HepG2 (cell line): ENCODE measurements at regions not wholly inside any gene's neighbourhood (a gene's known extent, or its start where the extent isn't known, plus 50 kb on each side); places are given as distances from the start of the nearest gene placed in this dataset.

Experiments used
- ATAC-seq: fragments of 200-7000 bp; cut with Tn5 transposase; 3 replicates; pipeline ENCODE4 v1.9.1; 2020; ENCODE audit warnings: mild to moderate bottlenecking, moderate library complexity
- BruUV-seq: library from RNA; stranded (reverse); fragments of 400-500 nt; replicated peaks from 2 replicates; lab custom pipeline; 2021; lab: Mats Ljungman, UMichigan
- CTCF ChIA-PET: fragments of 300-600 bp; formaldehyde crosslinking; extraction: SDS; loops from one replicate; lab custom pipeline; 2021; ENCODE audit warnings: low total read pairs, inconsistent platforms, low intra/inter-chr PET ratio; lab: Yijun Ruan, JAX
- POLR2A ChIA-PET: fragments of 350-600 bp; sonication (Branson Sonifier 250); formaldehyde crosslinking; loops from one replicate; lab custom pipeline; 2020; ENCODE audit warnings: antibody characterized with exemption, inconsistent platforms; lab: Yijun Ruan, JAX
- DNase-seq: peaks from one replicate; pipeline ENCODE4 v3.0.0-alpha.2; 2015; ENCODE audit warnings: low spot score
- FAIRE-seq: peaks from 3 replicates; lab custom pipeline; 2011; peaks lifted over from hg19 to GRCh38; lab: Jason Lieb, UNC
- H2AFZ ChIP-seq: one replicate; pipeline ENCODE4 v1.6.1; 2011; ENCODE audit warnings: low read length, inconsistent platforms
- H3K27ac ChIP-seq: fragments of 300-600 bp; 3 replicates; pipeline ENCODE4 v1.8.0; 2011; ENCODE audit warnings: mixed run types, mild to moderate bottlenecking, mixed read lengths, low read length, inconsistent platforms; ENCODE audit not compliant: insufficient read depth; ENCODE audit errors: extremely low read length
- H3K27me3 ChIP-seq, 2 experiments: fragments of 200-600 bp in 1 of 2; 2 replicates in 1 of 2; 3 replicates in 1 of 2; pipeline versions ENCODE4 v1.6.0 to v1.8.0; 2011; ENCODE audit warnings: low read length in 2 of 2, mild to moderate bottlenecking in 2 of 2, moderate library complexity in 2 of 2, inconsistent platforms in 1 of 2; ENCODE audit not compliant: insufficient read depth in 2 of 2, control insufficient read depth in 1 of 2
- H3K36me3 ChIP-seq, 2 experiments: fragments of 200-600 bp in 1 of 2; replicated peaks in 1 of 2; 2 replicates in 1 of 2; 3 replicates in 1 of 2; pipeline versions ENCODE4 v1.5.1 to v1.8.0; 2011; ENCODE audit warnings: low read length in 2 of 2, inconsistent platforms in 1 of 2; ENCODE audit not compliant: insufficient read depth in 2 of 2, control insufficient read depth in 1 of 2
- H3K4me1 ChIP-seq: 2 replicates; pipeline ENCODE4 v1.5.1; 2012; ENCODE audit warnings: low read length, inconsistent platforms; ENCODE audit not compliant: insufficient read depth
- H3K4me2 ChIP-seq: 2 replicates; pipeline ENCODE4 v1.6.0; 2011; ENCODE audit warnings: low read depth, low read length, inconsistent platforms
- H3K4me3 ChIP-seq, 3 experiments: fragments of 200-600 bp in 1 of 3; sonication (generic), shearing (Covaris generic) in 1 of 3; replicated peaks in 1 of 3; 2 replicates each; pipeline ENCODE4 v1.5.1; 2011 to 2016; ENCODE audit warnings: low read length in 3 of 3, inconsistent platforms in 2 of 3, low read depth in 2 of 3, mild to moderate bottlenecking in 2 of 3, control low read depth in 1 of 3, mixed read lengths in 1 of 3; ENCODE audit not compliant: insufficient read depth in 1 of 3
- H3K79me2 ChIP-seq: one replicate; pipeline ENCODE4 v1.6.1; 2011; ENCODE audit warnings: low read length, inconsistent platforms; ENCODE audit not compliant: insufficient read depth
- H3K9ac ChIP-seq: 2 replicates; pipeline ENCODE4 v1.6.0; 2011; ENCODE audit warnings: mild to moderate bottlenecking, low read depth, low read length, inconsistent platforms; ENCODE audit not compliant: insufficient read depth
- H3K9me3 ChIP-seq: 2 replicates; pipeline ENCODE4 v1.5.1; 2012; ENCODE audit warnings: mild to moderate bottlenecking, low read length
- H4K20me1 ChIP-seq: 2 replicates; pipeline ENCODE4 v1.6.0; 2011; ENCODE audit warnings: inconsistent platforms, mild to moderate bottlenecking, low read length, moderate library complexity; ENCODE audit not compliant: insufficient read depth
- ETS1 ChIP-seq: sonication (generic); formaldehyde crosslinking; IDR thresholded peaks from 2 replicates; pipeline ENCODE4 v1.4.0; 2020; ENCODE audit warnings: missing genetic modification reagents
- MAFF ChIP-seq: IDR thresholded peaks from 2 replicates; pipeline ENCODE4 v1.6.1; 2011; ENCODE audit warnings: low read depth, low read length, improper control_type of control experiment
- RARA ChIP-seq: IDR thresholded peaks from 2 replicates; pipeline ENCODE4 v1.6.1; 2016; ENCODE audit warnings: missing genetic modification reagents, missing compliant biosample characterization
- SIN3B ChIP-seq: fragments of 150-350 bp; IDR thresholded peaks from 2 replicates; pipeline ENCODE4 v1.6.1; 2014; ENCODE audit warnings: low read length
- ZNF547 ChIP-seq: sonication (generic); formaldehyde crosslinking; IDR thresholded peaks from 2 replicates; pipeline ENCODE4 v1.5.1; 2020; ENCODE audit warnings: mild to moderate bottlenecking, missing genetic modification reagents
- ZNF616 ChIP-seq: sonication (generic); formaldehyde crosslinking; IDR thresholded peaks from 2 replicates; pipeline ENCODE4 v1.5.0; 2020; ENCODE audit warnings: low read depth, mild to moderate bottlenecking, missing genetic modification reagents
- ZNF839 ChIP-seq: sonication (generic); formaldehyde crosslinking; IDR thresholded peaks from 2 replicates; pipeline ENCODE4 v1.4.0; 2020; ENCODE audit warnings: missing genetic modification reagents, mild to moderate bottlenecking, borderline replicate concordance
- ZZZ3 ChIP-seq: sonication (generic); formaldehyde crosslinking; IDR thresholded peaks from 2 replicates; pipeline ENCODE4 v1.4.0; 2020; ENCODE audit warnings: missing genetic modification reagents, mild to moderate bottlenecking, borderline replicate concordance
- WGBS: methylation state at CpG from one replicate; pipeline ENCODE4 v1.1.6; 2017; ENCODE audit warnings: low lambda C conversion rate; 5-methylcytosine and 5-hydroxymethylcytosine counted together
- in situ Hi-C: cut with HindIII; loops from 2 replicates; pipeline ENCODE4 v1.10.0; 2017; ENCODE audit warnings: low pct_unique_long_range_greater_than_20kb; ENCODE audit not compliant: extremely low pct_ligation_motif_present
- intact Hi-C: fragments of 100-400 bp; cut with micrococcal nuclease; formaldehyde crosslinking; loops from one replicate; pipeline ENCODE4 v1.10.0; 2022; ENCODE audit not compliant: unreplicated experiment
- TF ChIP-seq, protein P1 (sequence below): sonication (generic); formaldehyde crosslinking; IDR thresholded peaks from 2 replicates; pipeline ENCODE4 v1.9.0; 2021; ENCODE audit warnings: missing genetic modification reagents, borderline replicate concordance
- TF ChIP-seq, protein P2 (sequence below): IDR thresholded peaks from 2 replicates; pipeline ENCODE4 v1.6.1; 2016; ENCODE audit warnings: mild to moderate bottlenecking
- TF ChIP-seq, protein P3 (sequence below): sonication (generic); formaldehyde crosslinking; IDR thresholded peaks from 2 replicates; pipeline ENCODE4 v1.4.0; 2020; ENCODE audit warnings: missing genetic modification reagents

DNA sequence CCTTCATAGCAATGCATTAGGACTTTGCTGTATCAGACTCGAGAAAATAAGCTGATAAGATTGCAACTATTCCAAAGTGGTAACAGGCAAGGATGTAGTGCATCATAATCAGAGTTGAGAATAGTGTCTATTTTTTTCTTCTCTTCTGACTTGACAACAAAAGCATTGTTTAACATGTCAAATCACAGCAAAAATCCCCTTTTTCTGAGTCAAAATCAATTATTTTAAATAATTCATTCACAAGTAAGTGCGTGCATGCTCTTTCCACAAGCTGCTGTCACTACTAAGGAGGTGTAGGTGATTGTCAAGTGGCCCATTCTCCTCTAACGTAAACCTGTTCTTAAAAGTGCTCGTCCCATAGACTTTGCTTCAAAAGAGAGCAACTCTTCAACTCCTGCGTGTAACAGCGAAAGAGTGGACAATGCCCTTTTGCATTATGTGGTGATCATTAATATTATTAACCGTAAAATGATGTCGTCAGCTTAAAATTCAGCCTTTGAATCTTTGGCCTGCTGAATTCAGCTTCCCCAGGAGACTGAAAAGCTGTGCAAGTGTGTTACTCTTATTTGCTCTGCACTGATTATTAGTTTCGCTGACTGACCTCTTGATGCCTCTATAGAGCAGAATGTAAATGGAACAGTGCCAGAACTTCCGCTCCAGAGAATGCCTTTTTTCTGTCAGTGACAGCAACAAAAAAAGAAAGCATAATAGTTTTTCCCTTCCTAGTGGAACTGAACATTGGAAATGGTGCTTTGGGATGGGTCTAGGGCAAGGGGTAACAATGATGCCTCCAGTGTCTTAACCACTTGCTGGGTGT lies 680.8 kb upstream of the SEMA6A start:
- Histone ChIP-seq H2AFZ (no peak overlapping the region), H3K27ac (no peak overlapping the region), H3K9ac (no peak overlapping the region), H3K4me2 (no peak overlapping the region), H3K27me3 (no peaks in the 10 kb centered on the region), H3K36me3 (no peaks in the 10 kb centered on the region), H3K4me1 (no peaks in the 10 kb centered on the region), H3K9me3 (no peaks in the 10 kb centered on the region), H4K20me1 (no peaks in the 10 kb centered on the region), H3K4me3 (no peak overlapping the region), H3K79me2 (no peaks in the 10 kb centered on the region)
- intact Hi-C loops, result no loop called here
- no TSS peak for BruUV-seq
- POLR2A ChIA-PET, result no interaction called here
- no peak for FAIRE-seq
- 6% methylated on average over 10 of the region's 10 CpGs for WGBS
- ATAC-seq, result no peak
- CTCF ChIA-PET, result no interaction called here
- in situ Hi-C loops, result no loop called here
- no peak for DNase-seq
- TF ChIP-seq ZZZ3 (CRISPR knock-in tag) (no peak), SIN3B (no peak), ZNF616 (CRISPR knock-in tag) (no peak), ZNF839 (CRISPR knock-in tag) (no peak), RARA (CRISPR knock-in tag) (no peak), ETS1 (CRISPR knock-in tag) (no peak), ZNF547 (CRISPR knock-in tag) (no peak), MAFF (peak; percentile 72)
- TF ChIP-seq, protein P1, sequence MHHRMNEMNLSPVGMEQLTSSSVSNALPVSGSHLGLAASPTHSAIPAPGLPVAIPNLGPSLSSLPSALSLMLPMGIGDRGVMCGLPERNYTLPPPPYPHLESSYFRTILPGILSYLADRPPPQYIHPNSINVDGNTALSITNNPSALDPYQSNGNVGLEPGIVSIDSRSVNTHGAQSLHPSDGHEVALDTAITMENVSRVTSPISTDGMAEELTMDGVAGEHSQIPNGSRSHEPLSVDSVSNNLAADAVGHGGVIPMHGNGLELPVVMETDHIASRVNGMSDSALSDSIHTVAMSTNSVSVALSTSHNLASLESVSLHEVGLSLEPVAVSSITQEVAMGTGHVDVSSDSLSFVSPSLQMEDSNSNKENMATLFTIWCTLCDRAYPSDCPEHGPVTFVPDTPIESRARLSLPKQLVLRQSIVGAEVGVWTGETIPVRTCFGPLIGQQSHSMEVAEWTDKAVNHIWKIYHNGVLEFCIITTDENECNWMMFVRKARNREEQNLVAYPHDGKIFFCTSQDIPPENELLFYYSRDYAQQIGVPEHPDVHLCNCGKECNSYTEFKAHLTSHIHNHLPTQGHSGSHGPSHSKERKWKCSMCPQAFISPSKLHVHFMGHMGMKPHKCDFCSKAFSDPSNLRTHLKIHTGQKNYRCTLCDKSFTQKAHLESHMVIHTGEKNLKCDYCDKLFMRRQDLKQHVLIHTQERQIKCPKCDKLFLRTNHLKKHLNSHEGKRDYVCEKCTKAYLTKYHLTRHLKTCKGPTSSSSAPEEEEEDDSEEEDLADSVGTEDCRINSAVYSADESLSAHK (CRISPR knock-in tag), result no peak
- TF ChIP-seq, protein P2, sequence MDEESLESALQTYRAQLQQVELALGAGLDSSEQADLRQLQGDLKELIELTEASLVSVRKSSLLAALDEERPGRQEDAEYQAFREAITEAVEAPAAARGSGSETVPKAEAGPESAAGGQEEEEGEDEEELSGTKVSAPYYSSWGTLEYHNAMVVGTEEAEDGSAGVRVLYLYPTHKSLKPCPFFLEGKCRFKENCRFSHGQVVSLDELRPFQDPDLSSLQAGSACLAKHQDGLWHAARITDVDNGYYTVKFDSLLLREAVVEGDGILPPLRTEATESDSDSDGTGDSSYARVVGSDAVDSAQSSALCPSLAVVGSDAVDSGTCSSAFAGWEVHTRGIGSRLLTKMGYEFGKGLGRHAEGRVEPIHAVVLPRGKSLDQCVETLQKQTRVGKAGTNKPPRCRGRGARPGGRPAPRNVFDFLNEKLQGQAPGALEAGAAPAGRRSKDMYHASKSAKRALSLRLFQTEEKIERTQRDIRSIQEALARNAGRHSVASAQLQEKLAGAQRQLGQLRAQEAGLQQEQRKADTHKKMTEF (CRISPR knock-in tag), result no peak
- TF ChIP-seq, protein P3, sequence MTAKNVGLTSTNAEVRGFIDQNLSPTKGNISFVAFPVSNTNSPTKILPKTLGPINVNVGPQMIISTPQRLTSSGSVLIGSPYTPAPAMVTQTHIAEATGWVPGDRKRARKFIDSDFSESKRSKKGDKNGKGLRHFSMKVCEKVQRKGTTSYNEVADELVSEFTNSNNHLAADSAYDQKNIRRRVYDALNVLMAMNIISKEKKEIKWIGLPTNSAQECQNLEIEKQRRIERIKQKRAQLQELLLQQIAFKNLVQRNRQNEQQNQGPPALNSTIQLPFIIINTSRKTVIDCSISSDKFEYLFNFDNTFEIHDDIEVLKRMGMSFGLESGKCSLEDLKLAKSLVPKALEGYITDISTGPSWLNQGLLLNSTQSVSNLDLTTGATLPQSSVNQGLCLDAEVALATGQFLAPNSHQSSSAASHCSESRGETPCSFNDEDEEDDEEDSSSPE (CRISPR knock-in tag), result no peak
